GM20000 (cell line): ENCODE measurements at regions not wholly inside any gene's neighbourhood (a gene's known extent, or its start where the extent isn't known, plus 50 kb on each side); places are given as distances from the start of the nearest gene placed in this dataset.

Experiments used
- DNase-seq: peaks from one replicate; pipeline ENCODE4 v3.0.0; 2012; ENCODE audit warnings: low spot score
- CTCF ChIP-seq: IDR thresholded peaks from 2 replicates; pipeline ENCODE4 v1.5.1; 2012; ENCODE audit warnings: mild to moderate bottlenecking, control low read depth; ENCODE audit errors: extremely low read depth, missing control alignments

GRCh38 chr3:193850084-193850619, 257.1 kb downstream of the OPA1 start:
- TF ChIP-seq CTCF: no peak

GRCh38 chr3:193851428-193851847, 258.4 kb downstream of the OPA1 start:
- DNase-seq: no peak
- no peak for TF ChIP-seq CTCF

More at GRCh38 chr3:193850084-193850619, 257.1 kb downstream of the OPA1 start:
- DNase-seq: no peak

- no peak for TF ChIP-seq CTCF
- no peak for DNase-seq
Measured at GRCh38 chr3:193851941-193852674, 259.1 kb downstream of the OPA1 start.

GRCh38 chr3:193852901-193853300, 259.9 kb downstream of the OPA1 start:
- no peak for DNase-seq
- TF ChIP-seq CTCF: no peak

GRCh38 chr3:193853511-193854219, 260.7 kb downstream of the OPA1 start:
- no peak for TF ChIP-seq CTCF
- no peak for DNase-seq

GRCh38 chr3:193857996-193858395, 265.0 kb downstream of the OPA1 start:
- DNase-seq: no peak
- no peak for TF ChIP-seq CTCF

GRCh38 chr3:193859195-193859594, 266.2 kb downstream of the OPA1 start:
- no peak for TF ChIP-seq CTCF
- no peak for DNase-seq
